HK-2 (cell line): ENCODE measurements at regions not wholly inside any gene's neighbourhood (a gene's known extent, or its start where the extent isn't known, plus 50 kb on each side); places are given as distances from the start of the nearest gene placed in this dataset.
"Not testable (repeated sequence)": the region's sequence is repeated elsewhere in the genome, so short reads cannot be mapped to it uniquely, and the experiment has no call there.

Experiments used
- DNase-seq: peaks from one replicate; pipeline ENCODE4 v3.0.0-alpha.2; 2018; ENCODE audit not compliant: unreplicated experiment

GRCh38 chr1:101547357-101547756 is 310.5 kb downstream of the S1PR1 start:
- DNase-seq, result no peak

DNA sequence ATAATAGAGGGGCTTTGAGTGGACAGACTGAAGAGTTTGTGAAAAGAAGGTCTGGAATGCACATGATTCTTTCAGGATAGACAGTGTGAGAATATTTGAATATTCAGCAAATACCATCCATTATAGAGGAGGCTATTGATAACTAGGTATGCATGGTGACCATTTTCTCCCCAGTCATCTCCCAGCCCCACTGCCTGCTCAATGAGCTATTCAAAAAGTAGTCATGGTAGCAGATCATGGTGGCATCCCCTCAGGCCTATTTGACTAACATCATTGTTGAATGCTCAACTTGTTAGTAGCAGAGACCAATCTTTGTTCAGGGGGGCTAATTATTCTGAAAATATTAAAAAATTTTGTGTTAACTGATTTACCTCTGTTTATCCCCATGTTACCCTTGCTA is 311.6 kb downstream of the S1PR1 start:
- DNase-seq, result no peak

DNA sequence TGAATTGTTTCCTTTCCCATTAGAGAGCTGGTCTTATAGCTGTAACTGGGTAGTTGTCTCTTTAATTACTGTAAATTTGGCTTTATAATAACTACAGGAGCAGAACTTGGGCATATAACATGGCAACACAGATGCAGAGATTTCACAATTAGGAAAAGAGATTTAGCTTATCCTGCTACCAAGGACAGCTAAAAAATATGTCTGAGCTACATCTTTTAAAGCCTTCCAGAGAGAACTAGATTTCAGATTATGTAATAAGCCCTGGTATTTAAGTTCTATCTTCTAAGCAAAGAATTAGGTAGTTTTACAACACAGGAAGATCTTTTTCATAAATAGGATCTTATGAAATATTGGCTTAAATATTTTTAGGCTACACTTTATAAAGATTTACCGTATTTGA is 313.8 kb downstream of the S1PR1 start:
- no peak for DNase-seq

DNA sequence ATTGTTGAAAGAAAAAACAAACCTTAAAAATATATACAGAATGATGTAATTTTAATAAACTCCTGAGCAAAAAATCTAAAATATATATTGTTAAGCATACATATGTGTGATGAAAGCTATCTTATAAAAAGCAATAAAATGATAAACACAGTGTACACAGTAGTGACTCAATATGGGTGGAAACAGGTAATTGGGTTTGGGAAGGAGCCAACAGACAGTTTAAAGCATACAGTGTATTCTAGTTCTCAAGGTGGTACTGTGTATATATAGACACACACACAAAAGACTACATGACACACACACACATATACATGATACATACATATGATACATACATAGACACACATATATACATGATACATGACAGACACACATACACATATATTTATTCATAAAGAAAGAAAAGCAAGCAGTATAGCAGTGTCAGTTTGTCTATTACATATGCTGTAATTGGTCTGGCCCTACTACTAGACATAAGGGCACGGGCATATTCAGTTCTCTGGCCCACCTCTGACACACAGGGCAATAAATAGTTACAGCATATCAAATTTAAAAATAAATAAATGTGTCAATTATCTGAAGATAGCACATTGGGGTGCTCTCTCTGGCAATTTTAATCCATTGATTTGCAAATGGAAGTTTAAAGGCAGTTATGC is 330.2 kb downstream of the S1PR1 start:
- no peak for DNase-seq

DNA sequence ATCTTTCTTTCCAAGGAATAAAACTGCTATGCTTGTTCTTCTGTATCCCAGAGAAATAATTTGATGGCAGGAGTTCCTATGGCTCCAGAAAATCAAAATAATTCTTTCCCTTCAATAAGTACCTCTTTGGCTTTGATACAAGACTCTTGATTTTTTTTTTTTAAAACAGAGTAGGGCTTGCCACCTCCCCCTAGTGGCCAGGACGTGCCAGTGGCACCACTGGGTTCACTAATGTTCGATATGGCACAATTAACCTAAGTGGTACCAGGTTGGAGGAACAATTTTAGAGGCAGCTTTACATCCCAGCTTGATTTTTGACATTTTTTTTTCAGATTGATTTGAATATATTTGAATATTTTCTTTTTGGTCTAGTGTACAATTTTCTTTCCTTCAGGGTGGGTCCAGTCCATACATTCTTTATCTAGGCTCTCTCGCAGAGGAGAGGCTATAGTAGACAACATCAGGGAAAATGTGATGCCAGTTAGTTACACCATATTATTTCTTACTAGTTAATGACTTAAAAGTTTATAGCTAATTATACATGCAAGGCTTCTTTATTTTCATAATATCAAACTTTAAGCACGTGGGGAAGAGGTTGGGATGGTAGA is 330.9 kb downstream of the S1PR1 start:
- peak; percentile 20 for DNase-seq

- DNase-seq, result peak; percentile 27
These were observed 350.9 kb downstream of the S1PR1 start for GRCh38 chr1:101587741-101588140.

GRCh38 chr1:101588677-101589076 is 351.9 kb downstream of the S1PR1 start:
- peak; percentile 4 for DNase-seq

DNA sequence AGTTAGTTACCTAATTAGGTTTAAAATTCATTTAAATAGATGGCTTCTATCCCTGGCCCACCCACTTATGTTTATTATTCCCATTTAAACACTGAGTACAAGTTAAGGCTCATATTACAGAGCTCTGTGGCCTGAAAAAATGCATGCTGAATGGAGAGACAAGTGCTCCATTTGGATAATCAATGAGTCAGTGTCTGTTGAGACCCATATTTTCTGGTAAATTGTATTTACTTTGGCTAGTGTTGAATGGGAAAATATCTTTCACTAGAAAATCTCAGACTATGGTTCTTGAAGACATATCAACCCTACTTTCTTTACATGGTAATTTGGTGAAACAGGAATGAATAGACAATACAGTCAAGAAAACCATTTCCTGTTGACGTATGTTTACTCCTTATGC is 356.0 kb downstream of the S1PR1 start:
- DNase-seq, result no peak

DNA sequence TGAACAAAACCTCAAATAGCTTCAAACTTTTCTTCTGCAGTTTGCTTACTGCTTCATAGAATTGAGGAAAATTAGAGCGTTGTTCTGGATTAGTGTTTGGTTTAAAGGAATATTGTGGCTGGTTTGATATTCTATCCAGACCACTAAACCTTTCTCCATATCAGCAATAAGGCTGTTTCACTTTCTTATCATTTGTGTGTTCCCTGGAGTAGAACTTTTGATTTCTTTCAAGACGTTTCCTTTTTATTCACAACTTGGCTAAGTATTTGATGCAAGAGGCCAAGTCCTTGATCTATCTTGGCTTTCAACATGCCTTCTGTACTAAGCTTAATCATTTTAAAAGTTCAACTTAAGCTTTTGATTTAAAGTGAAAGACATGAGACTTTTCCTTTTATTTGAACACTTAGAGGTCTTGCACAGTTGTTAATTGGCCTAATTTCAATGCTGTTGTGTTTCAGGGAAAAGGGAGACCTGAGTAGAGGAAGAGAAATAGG is 359.1 kb downstream of the S1PR1 start:
- no peak for DNase-seq

DNA sequence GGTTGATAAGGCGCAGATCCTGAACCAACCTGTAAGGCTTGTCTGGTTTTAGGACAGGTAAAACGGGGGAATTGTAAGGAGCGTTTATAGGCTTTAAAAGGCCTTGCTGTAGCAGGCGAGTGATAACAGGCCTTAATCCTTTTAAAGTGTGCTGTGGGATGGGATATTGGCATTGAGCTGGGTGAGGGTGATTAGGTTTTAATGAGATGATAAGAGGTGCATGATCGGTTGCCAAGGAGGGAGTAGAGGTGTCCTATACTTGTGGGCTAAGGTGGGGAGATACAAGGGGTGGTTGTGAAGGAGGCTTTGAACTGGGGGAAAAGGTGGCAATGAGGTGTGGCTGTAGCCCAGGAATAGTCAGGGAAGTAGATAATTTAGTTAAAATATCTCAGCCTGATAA is 363.8 kb downstream of the S1PR1 start:
- DNase-seq, result not testable (repeated sequence)

DNA sequence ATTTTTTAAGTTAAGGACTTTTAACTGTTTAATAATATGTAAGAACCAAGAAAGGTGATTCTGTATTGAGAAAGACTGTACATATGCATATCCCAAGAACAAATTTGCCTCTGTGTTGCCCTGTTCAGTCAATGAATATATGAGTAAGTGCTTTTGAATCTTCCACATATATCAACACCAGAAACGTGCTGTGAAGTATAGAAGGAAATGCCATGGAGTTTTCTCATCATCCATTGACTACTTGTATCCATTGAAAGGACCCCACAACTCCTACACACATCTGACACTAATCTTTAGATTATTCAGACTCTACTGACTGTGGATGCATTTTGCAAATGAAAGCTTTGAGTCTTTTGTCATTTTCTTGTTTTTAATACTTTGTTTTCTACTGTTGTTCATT is 366.9 kb downstream of the S1PR1 start:
- no peak for DNase-seq

GRCh38 chr1:101605878-101606277 is 369.1 kb downstream of the S1PR1 start:
- DNase-seq, result no peak

- DNase-seq, result no peak
These were observed 376.7 kb downstream of the S1PR1 start for GRCh38 chr1:101613546-101613945.

DNA sequence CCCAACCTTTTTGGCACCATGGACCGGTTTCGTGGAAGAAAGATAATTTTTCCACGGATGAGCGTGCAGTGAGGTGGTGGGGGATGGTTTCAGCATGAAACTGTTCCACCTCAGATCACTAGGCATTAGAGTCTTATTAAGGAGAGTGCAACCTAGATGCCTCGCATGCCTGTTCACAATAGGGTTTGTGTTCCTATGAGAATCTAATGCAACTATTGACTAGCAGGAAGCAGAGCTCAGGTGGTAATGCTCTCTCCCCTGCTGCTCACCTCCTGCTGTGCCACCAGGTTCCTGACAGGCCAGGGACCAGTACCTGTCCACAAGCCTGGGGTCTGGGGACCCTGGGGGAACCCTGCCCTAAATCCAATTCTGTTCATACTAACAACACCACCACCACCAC is 377.8 kb downstream of the OLFM3 start:
- DNase-seq, result no peak

GRCh38 chr1:101632548-101633272 is 364.0 kb downstream of the OLFM3 start:
- no peak for DNase-seq

GRCh38 chr1:101645810-101646209 is 350.9 kb downstream of the OLFM3 start:
- no peak for DNase-seq

DNA sequence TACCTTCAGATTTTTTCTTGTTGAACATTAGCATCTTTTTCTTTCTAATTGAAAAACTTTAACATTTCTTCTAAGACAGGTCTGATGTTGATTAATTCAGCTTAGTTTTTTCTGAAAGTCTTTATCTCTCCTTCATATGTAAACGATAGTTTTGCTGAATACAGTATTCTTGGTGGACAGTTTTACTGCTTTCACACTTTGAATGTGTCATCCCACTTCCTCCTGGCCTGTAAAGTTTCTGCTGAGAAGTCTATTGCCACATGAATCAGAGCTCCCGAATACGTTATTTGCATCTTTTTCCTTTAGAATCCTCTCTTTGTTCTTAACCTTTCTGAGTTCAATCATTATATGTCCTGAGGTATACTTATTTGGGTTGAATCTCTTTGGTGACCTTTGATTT is 344.2 kb downstream of the OLFM3 start:
- no peak for DNase-seq

GRCh38 chr1:101653482-101653946 is 343.2 kb downstream of the OLFM3 start:
- DNase-seq, result no peak

GRCh38 chr1:101664726-101665125 is 332.0 kb downstream of the OLFM3 start:
- no peak for DNase-seq

DNA sequence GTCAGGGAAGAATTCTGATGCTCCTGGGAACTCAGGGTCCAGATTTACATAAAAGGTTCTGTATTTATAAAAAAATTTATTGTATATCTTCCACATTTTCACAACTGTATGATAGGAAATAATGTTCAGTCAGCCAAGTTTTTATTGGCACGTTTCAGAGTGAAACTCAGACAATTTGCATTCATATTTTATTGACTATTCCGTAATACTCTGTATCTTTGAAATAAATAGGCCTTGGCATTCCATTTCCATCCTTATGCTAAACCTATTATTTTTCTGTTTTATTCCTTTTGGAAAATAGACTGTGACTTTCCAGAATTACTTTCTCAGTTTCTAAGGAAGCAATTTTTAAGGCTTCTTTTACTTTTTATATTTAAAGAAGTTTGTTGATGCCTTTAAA is 329.0 kb downstream of the OLFM3 start:
- DNase-seq, result no peak

DNA sequence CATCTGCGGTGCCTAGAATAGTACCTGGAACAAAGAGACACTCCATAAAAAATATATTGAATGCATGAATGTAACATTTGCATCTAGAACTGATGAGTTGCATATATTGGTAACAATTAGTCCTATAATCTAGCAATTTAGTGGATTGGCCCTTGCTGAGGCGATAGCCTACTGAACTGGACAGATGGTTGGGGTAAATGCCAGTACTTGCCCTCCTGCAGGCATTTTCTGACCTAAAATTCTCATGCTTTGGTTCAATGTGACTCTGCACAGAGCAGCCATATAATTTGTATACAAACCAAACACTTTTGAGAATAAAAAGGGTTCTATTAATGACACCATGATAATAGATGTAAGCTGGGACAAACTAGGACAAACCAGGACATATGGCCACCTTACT is 313.6 kb downstream of the OLFM3 start:
- no peak for DNase-seq

GRCh38 chr1:101683561-101683960 is 313.2 kb downstream of the OLFM3 start:
- DNase-seq, result no peak

GRCh38 chr1:101697072-101697471 is 299.7 kb downstream of the OLFM3 start:
- DNase-seq, result no peak
